ENCODE measurements at regions not wholly inside any gene's neighbourhood (a gene's known extent, or its start where the extent isn't known, plus 50 kb on each side); places are given as distances from the start of the nearest gene placed in this dataset.
"Not testable (repeated sequence)": the region's sequence is repeated elsewhere in the genome, so short reads cannot be mapped to it uniquely, and the experiment has no call there.

GRCh38 chr14:71358209-71358931, 451.1 kb downstream of the PCNX1 start:
- DNase-seq (ENCODE audit: low read depth in 1 of 2, low spot score in 1 of 2): no peak

GRCh38 chr14:71358932-71359421, 451.7 kb downstream of the PCNX1 start:
- not testable (repeated sequence) for DNase-seq (ENCODE audit: low read depth in 1 of 2, low spot score in 1 of 2)

GRCh38 chr14:71359823-71360222, 452.6 kb downstream of the PCNX1 start:
- DNase-seq (ENCODE audit: low read depth in 1 of 2, low spot score in 1 of 2): no peak

- DNase-seq (ENCODE audit: low read depth in 1 of 2, low spot score in 1 of 2): no peak
Measured at GRCh38 chr14:71361336-71361735, 454.1 kb downstream of the PCNX1 start.

- no peak for DNase-seq (ENCODE audit: low read depth in 1 of 2, low spot score in 1 of 2)
Measured at GRCh38 chr14:71361874-71362273, 454.6 kb downstream of the PCNX1 start.

- no peak for DNase-seq (ENCODE audit: low read depth in 1 of 2, low spot score in 1 of 2)
Measured at GRCh38 chr14:71362282-71362681, 455.0 kb downstream of the PCNX1 start.

- DNase-seq (ENCODE audit: low read depth in 1 of 2, low spot score in 1 of 2): no peak
Measured at GRCh38 chr14:71362920-71363584, 455.8 kb downstream of the PCNX1 start.

GRCh38 chr14:71363946-71364925, 457.0 kb downstream of the PCNX1 start:
- DNase-seq (ENCODE audit: low read depth in 1 of 2, low spot score in 1 of 2): no peak

GRCh38 chr14:71365361-71365760, 458.1 kb downstream of the PCNX1 start:
- DNase-seq (ENCODE audit: low read depth in 1 of 2, low spot score in 1 of 2): no peak

- DNase-seq (ENCODE audit: low read depth in 1 of 2, low spot score in 1 of 2): no peak
Measured at GRCh38 chr14:71366861-71367260, 459.6 kb downstream of the PCNX1 start.

GRCh38 chr14:71371711-71372396, 464.6 kb downstream of the PCNX1 start:
- no peak for DNase-seq (ENCODE audit: low read depth in 1 of 2, low spot score in 1 of 2)

- DNase-seq (ENCODE audit: low read depth in 1 of 2, low spot score in 1 of 2): no peak
Measured at GRCh38 chr14:71372411-71372838, 465.2 kb downstream of the PCNX1 start.

GRCh38 chr14:71373773-71374172, 466.5 kb downstream of the PCNX1 start:
- no peak for DNase-seq (ENCODE audit: low read depth in 1 of 2, low spot score in 1 of 2)

GRCh38 chr14:71374989-71375388, 467.7 kb downstream of the PCNX1 start:
- DNase-seq (ENCODE audit: low read depth in 1 of 2, low spot score in 1 of 2): no peak

- DNase-seq (ENCODE audit: low read depth in 1 of 2, low spot score in 1 of 2): no peak
Measured at GRCh38 chr14:71377099-71377498, 469.8 kb downstream of the PCNX1 start.

- DNase-seq (ENCODE audit: low read depth in 1 of 2, low spot score in 1 of 2): no peak
Measured at GRCh38 chr14:71380271-71380670, 473.0 kb downstream of the PCNX1 start.

- no peak for DNase-seq (ENCODE audit: low read depth in 1 of 2, low spot score in 1 of 2)
Measured at GRCh38 chr14:71381814-71382213, 474.6 kb downstream of the PCNX1 start.

GRCh38 chr14:71382315-71382714, 475.1 kb downstream of the PCNX1 start:
- no peak for DNase-seq (ENCODE audit: low read depth in 1 of 2, low spot score in 1 of 2)

GRCh38 chr14:71383510-71383909, 476.3 kb downstream of the PCNX1 start:
- DNase-seq (ENCODE audit: low read depth in 1 of 2, low spot score in 1 of 2): no peak

GRCh38 chr14:71384007-71384845, 477.0 kb downstream of the PCNX1 start:
- DNase-seq (ENCODE audit: low read depth in 1 of 2, low spot score in 1 of 2): no peak

Measured in activated T-helper 1 cell treated with anti-CD3 and anti-CD28 coated beads, Interleukin-2, amount 50 U/mL, for 16 hours (primary cell).